Ishikawa (cell line): ENCODE measurements at regions not wholly inside any gene's neighbourhood (a gene's known extent, or its start where the extent isn't known, plus 50 kb on each side); places are given as distances from the start of the nearest gene placed in this dataset.

Experiments
- CEBPB ChIP-seq: IDR thresholded peaks from 2 replicates; pipeline ENCODE4 v1.6.1; 2012
- CREB1 ChIP-seq: IDR thresholded peaks from 2 replicates; pipeline ENCODE4 v1.6.1; 2012; ENCODE audit warnings: low read depth
- EGR1 ChIP-seq: IDR thresholded peaks from 2 replicates; pipeline ENCODE4 v1.6.1; 2012
- EP300 ChIP-seq: IDR thresholded peaks from 2 replicates; pipeline ENCODE4 v1.6.1; 2012; ENCODE audit warnings: borderline replicate concordance
- FOXM1 ChIP-seq: IDR thresholded peaks from 2 replicates; pipeline ENCODE4 v1.6.1; 2012; ENCODE audit warnings: low read depth, borderline replicate concordance
- MAX ChIP-seq: IDR thresholded peaks from 2 replicates; pipeline ENCODE4 v1.6.1; 2012
- NFIC ChIP-seq: IDR thresholded peaks from 2 replicates; pipeline ENCODE4 v1.6.1; 2012
- RAD21 ChIP-seq: IDR thresholded peaks from 2 replicates; pipeline ENCODE4 v1.6.1; 2012; ENCODE audit warnings: low read depth
- REST ChIP-seq: IDR thresholded peaks from 2 replicates; pipeline ENCODE4 v1.6.1; 2012; ENCODE audit warnings: low read depth, mild to moderate bottlenecking
- TAF1 ChIP-seq: IDR thresholded peaks from 2 replicates; pipeline ENCODE4 v1.6.1; 2012; ENCODE audit warnings: low read depth, mild to moderate bottlenecking
- TCF12 ChIP-seq: IDR thresholded peaks from 2 replicates; pipeline ENCODE4 v1.6.1; 2012; ENCODE audit warnings: low read depth
- TEAD4 ChIP-seq: IDR thresholded peaks from 2 replicates; pipeline ENCODE4 v1.6.1; 2012
- USF1 ChIP-seq: IDR thresholded peaks from 2 replicates; pipeline ENCODE4 v1.6.1; 2012
- YY1 ChIP-seq: IDR thresholded peaks from 2 replicates; pipeline ENCODE4 v1.6.1; 2012; ENCODE audit warnings: low read depth
- ZBTB7A ChIP-seq: IDR thresholded peaks from 2 replicates; pipeline ENCODE4 v1.6.1; 2012; ENCODE audit warnings: low read depth

GRCh38 chr13:52954838-52955237, 73.8 kb upstream of the OLFM4 start:
- TF ChIP-seq REST (no peak), EGR1 (no peak), CEBPB (no peak), USF1 (no peak), EP300 (no peak)

GRCh38 chr13:52950436-52950956, 78.1 kb upstream of the OLFM4 start:
- TF ChIP-seq EGR1 (no peak), TAF1 (no peak), TEAD4 (no peak), YY1 (no peak), ZBTB7A (no peak), REST (no peak), CREB1 (no peak)

- no peak for TF ChIP-seq REST
- TF ChIP-seq FOXM1 = no peak
- TF ChIP-seq TEAD4 = no peak
- TF ChIP-seq CEBPB = no peak
- TF ChIP-seq ZBTB7A = no peak
- no peak for TF ChIP-seq TCF12
- TF ChIP-seq USF1 = no peak
- TF ChIP-seq EP300 = no peak
- TF ChIP-seq RAD21 = no peak
- no peak for TF ChIP-seq CREB1
Observed at GRCh38 chr13:52949742-52950141, 78.9 kb upstream of the OLFM4 start.

- no peak for TF ChIP-seq TCF12
- no peak for TF ChIP-seq EGR1
- TF ChIP-seq TEAD4 = no peak
- no peak for TF ChIP-seq YY1
- TF ChIP-seq USF1 = no peak
- TF ChIP-seq ZBTB7A = no peak
- TF ChIP-seq MAX = no peak
- TF ChIP-seq REST = no peak
- TF ChIP-seq EP300 = no peak
- TF ChIP-seq FOXM1 = no peak
- no peak for TF ChIP-seq NFIC
- no peak for TF ChIP-seq RAD21
- TF ChIP-seq CEBPB = no peak
- TF ChIP-seq TAF1 = no peak
- no peak for TF ChIP-seq CREB1
Observed at GRCh38 chr13:52949044-52949443, 79.6 kb upstream of the OLFM4 start.
